ENCODE measurements at regions not wholly inside any gene's neighbourhood (a gene's known extent, or its start where the extent isn't known, plus 50 kb on each side); places are given as distances from the start of the nearest gene placed in this dataset.

- intact Hi-C loops (cut with DNase I) = loop anchor here (2.0 to 10.0 kb wide), 5 partner anchors 112 to 1275 kb away; partner anchors contain the start of gene ZPBP (in 1 of the 2)
- ATAC-seq (peak; percentile 88 to 90), DNase-seq (no peak)
Observed at GRCh38 chr7:51366930-51367613, 50.5 kb upstream of the COBL start.
